A673 (cell line): ENCODE measurements at regions not wholly inside any gene's neighbourhood (a gene's known extent, or its start where the extent isn't known, plus 50 kb on each side); places are given as distances from the start of the nearest gene placed in this dataset.

Source experiments
- CTCF ChIP-seq: fragments of 300-800, 200-600 bp; sonication (generic); conservative IDR thresholded peaks from 2 replicates; pipeline ENCODE4 v1.5.1; 2017; ENCODE audit warnings: low read depth, mild to moderate bottlenecking, antibody characterized with exemption, low read length, moderate library complexity, mixed read lengths
- EZH2 ChIP-seq: fragments of 200-600 bp; sonication (generic); IDR thresholded peaks from 2 replicates; pipeline ENCODE4 v1.6.1; 2017; ENCODE audit warnings: borderline replicate concordance, low read depth, mild to moderate bottlenecking, mixed read lengths, antibody characterized with exemption, low read length; ENCODE audit not compliant: poor library complexity, severe bottlenecking

- TF ChIP-seq CTCF (no peak), EZH2 (no peak)
Measured at GRCh38 chr7:95668504-95669018, 72.2 kb upstream of the PDK4 start.
